ENCODE measurements at regions not wholly inside any gene's neighbourhood (a gene's known extent, or its start where the extent isn't known, plus 50 kb on each side); places are given as distances from the start of the nearest gene placed in this dataset.
"Not testable (repeated sequence)": the region's sequence is repeated elsewhere in the genome, so short reads cannot be mapped to it uniquely, and the experiment has no call there.

- no peak for DNase-seq
Measured at GRCh38 chr4:13990596-13991589, 363.4 kb upstream of the BOD1L1 start.

DNA sequence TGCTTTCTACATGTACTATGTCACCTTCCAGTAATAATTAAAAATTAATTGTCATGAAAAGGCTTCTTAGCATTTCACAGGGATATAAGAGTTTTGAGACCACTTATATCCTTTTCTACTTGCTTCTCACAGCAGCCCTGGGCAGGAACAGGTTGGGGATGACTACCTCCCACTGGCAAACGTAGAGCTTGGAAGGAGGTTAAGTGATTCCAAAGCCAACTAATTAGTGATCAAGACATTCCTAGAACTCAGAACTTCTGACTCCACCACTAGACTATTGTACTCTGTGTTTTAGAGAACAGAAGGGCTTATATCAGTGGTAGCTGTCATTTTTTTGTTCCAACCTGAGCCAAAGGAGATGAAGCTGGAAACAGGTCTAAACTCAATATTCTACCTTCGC, 364.5 kb upstream of the BOD1L1 start:
- no peak for DNase-seq

DNA sequence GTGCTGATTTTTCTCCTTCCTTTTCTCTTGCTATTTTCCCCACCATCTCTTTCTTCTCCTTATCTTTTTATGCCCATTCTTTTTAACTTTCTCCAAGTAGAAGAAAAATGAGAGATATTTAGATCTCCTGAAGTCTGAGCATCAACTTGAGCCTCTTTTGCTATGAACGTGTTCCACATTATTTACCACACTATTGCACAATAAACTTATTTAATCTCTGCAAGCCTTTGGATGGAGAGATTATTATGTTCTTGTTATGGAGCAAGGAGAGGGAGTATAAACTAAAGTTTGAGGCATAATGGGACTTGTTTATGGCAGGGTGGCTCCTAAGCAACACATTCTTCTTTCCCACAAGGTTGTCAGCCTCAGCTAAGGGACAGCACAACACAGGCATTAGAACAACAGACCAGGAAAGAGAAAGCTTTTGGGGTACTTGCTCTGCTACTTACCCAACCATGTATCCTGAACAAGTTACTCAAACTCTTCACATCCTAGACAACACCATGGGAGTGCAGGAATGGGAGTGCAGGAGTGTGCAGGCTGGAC, 365.5 kb upstream of the BOD1L1 start:
- DNase-seq, result no peak

GRCh38 chr4:13994016-13994415, 366.5 kb upstream of the BOD1L1 start:
- no peak for DNase-seq

- DNase-seq, result no peak
Measured at GRCh38 chr4:13998850-13999445, 371.4 kb upstream of the BOD1L1 start.

DNA sequence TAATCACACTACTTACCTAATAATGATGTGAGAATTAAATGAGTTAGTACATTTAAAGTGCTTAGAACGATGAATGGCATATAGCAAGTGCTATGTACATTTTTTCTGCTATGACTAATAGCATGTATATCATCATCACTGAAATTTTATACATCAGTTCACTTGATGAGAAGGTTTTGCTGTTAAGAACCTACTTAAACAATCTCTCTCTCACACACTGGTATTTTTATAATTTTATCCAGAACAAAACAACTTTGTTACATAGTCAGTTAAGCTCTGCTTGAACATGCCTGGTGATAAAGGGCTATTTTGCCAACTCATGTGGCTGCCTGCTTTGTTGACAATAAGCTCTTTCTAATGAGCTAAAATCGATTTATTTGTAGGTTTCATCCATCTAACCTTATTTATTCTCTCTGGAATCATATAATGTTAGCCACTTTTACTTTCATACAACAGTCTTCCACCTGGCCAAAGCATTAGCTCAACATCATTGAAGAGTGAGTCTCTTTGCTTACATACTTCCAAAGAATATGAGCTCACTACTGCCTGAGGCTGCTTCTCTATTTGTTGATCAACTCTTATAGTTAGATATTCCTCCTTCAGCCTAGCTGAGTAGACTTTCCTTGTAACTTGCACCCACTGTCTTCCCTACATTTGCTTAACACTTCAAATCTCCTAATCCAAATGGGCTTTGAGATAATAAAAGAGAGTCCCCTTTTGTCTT, 372.7 kb upstream of the BOD1L1 start:
- no peak for DNase-seq

- not testable (repeated sequence) for DNase-seq
Measured at GRCh38 chr4:14002331-14002730, 374.8 kb upstream of the BOD1L1 start.

GRCh38 chr4:14008494-14008893, 381.0 kb upstream of the BOD1L1 start:
- no peak for DNase-seq

GRCh38 chr4:14018191-14018853, 390.8 kb upstream of the BOD1L1 start:
- no peak for DNase-seq

DNA sequence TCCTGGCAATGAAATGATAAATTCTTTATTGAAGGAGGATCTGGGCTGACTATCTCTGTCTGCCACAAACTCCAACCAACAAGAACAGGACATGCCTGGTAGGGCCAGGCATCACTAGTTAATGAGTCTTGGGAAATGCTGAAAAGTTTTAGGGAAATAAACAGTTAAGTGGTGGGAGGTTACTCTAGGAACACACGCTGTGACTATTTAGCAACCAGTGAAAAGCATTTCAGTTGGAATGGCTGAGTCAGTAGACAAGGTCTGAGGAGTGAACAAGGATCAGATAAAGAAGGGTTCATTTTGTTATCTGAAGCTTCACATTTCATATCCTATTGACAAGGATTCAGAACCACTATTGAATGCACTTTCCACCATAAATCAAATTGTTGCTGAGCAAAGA, 394.9 kb upstream of the BOD1L1 start:
- DNase-seq, result no peak

DNA sequence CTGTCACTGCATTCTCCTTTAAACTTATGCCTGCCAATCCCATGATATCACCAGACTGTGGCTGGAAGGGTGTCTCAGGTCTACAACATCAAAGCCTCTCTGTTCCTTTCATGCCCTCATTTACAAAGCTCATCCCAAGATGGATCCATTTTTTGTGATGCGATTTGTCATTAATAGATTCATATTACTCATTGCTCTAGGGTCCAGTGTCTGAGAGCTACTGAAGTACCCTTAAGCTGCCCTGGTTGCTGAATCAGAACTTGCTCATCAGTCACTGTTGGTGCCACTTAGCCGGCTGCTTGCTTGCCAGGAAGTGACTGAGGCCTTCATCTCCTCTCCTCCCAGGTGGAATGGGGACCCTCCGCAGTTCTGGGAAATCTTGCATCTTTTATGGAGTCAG, 395.5 kb upstream of the BOD1L1 start:
- no peak for DNase-seq

GRCh38 chr4:14023896-14024295, 396.4 kb upstream of the BOD1L1 start:
- DNase-seq, result no peak

DNA sequence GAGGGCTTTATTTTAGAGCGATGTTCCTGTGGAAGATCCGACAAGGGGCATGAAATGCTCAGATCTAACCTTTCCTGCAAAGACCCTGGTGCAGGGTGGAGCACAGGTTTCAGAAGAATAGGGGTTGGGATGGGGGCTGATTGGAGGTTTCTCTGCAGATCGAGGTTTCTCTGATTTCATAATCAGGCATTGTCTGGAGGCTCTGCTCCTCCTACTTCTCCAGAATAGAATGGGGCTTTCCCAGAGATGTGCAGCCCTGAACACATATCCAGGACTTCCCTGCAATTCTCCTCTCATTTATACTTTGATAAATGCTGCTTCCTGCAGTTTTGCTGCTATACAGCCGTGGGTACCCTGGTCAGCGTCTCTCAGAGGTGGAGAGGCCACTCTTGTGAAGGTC, 397.6 kb upstream of the BOD1L1 start:
- DNase-seq, result no peak

DNA sequence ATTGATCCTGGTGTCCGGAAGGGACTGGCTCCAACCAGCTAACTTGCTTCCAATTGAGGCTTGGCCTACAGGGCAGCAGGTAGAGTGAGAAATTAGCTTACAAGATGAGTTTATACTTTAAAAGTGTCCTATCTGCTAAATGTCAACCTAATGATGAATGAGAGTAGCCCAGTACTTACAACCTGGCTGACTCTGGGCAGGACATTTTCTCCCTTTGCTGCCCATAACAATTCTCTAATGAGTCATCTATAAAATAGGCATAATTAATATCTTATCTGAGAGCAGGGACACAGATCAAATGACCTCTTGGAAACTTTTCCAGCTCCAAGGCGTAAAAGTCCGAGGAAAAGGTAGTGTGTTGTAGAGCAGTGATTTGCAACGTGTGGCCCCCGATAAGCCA, 398.4 kb upstream of the BOD1L1 start:
- DNase-seq, result no peak

- DNase-seq, result no peak
Measured at GRCh38 chr4:14028862-14029261, 401.3 kb upstream of the BOD1L1 start.

GRCh38 chr4:14035076-14035475, 407.6 kb upstream of the BOD1L1 start:
- no peak for DNase-seq

DNA sequence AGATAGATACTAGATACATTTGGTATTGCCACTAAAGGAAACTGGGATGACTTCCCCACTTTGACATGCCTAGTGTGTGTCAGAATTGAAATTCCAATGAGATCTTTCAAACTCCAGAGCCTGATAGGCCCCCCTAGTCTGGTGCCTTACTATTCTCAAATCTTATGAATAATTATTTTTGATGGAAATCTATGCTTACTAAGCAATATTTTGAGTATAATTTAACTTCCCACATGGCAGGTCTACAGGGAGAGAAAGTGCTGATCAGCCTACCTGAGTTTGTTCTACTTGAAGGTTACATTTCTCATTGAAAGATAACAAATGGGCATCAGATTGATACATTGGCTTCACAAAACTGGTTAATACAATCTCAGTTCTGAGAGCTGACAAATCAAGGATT, 415.7 kb upstream of the BOD1L1 start:
- no peak for DNase-seq

- no peak for DNase-seq
Measured at GRCh38 chr4:14046642-14047041, 419.1 kb upstream of the BOD1L1 start.

- no peak for DNase-seq
Measured at GRCh38 chr4:14047840-14048239, 420.3 kb upstream of the BOD1L1 start.

- DNase-seq, result no peak
Measured at GRCh38 chr4:14049946-14050345, 422.4 kb upstream of the BOD1L1 start.

GRCh38 chr4:14053291-14053690, 425.8 kb upstream of the BOD1L1 start:
- DNase-seq, result no peak

- no peak for DNase-seq
Measured at GRCh38 chr4:14054391-14054790, 426.9 kb upstream of the BOD1L1 start.

DNA sequence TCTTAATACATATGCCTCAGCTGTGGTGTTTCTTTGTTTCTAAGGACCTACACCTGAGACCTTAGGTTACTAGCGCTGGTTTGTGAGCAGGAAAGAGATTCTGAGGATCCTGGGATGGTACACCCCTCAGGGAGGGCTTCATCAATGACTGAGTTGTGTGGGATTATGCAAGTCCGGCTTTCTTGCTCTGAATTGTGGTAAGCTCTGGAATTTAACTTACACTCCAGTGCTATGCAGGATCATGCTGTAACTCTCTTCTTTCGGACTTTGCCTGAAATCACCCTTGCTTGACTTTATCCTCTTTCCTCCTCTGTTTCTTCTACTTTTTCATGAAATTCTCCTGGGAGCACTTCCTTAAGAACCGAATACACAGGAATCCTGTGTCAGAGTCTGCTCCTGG, 431.5 kb upstream of the BOD1L1 start:
- DNase-seq, result no peak
